HEK293 (cell line): ENCODE measurements at regions not wholly inside any gene's neighbourhood (a gene's known extent, or its start where the extent isn't known, plus 50 kb on each side); places are given as distances from the start of the nearest gene placed in this dataset.

ENCODE experiments used
- FEZF1 ChIP-seq: fragments of 450-650 bp; formaldehyde crosslinking; IDR thresholded peaks from 2 replicates; pipeline ENCODE4 v1.5.1; 2016; ENCODE audit warnings: missing biosample characterization, missing genetic modification characterization
- HOXA7 ChIP-seq: sonication (generic); formaldehyde crosslinking; IDR thresholded peaks from 2 replicates; pipeline ENCODE4 v1.8.1; 2022; ENCODE audit warnings: missing genetic modification reagents, borderline replicate concordance
- ZBTB20 ChIP-seq: fragments of 450-650 bp; formaldehyde crosslinking; IDR thresholded peaks from 2 replicates; pipeline ENCODE4 v1.5.1; 2016; ENCODE audit warnings: missing biosample characterization, missing genetic modification characterization
- ZNF169 ChIP-seq: fragments of 450-650 bp; formaldehyde crosslinking; IDR thresholded peaks from 2 replicates; pipeline ENCODE4 v1.5.1; 2016; ENCODE audit warnings: missing biosample characterization, missing genetic modification characterization
- TF ChIP-seq, protein P1 (sequence below): fragments of 450-650 bp; formaldehyde crosslinking; conservative IDR thresholded peaks from 2 replicates; pipeline ENCODE4 v1.5.1; 2016; ENCODE audit warnings: low read depth, missing biosample characterization, missing genetic modification characterization
- TF ChIP-seq, protein P2 (sequence below): fragments of 450-650 bp; formaldehyde crosslinking; IDR thresholded peaks from 2 replicates; pipeline ENCODE4 v1.5.1; 2016; ENCODE audit warnings: missing biosample characterization, missing genetic modification characterization
- TF ChIP-seq, protein P3 (sequence below): fragments of 450-650 bp; formaldehyde crosslinking; optimal IDR thresholded peaks from 2 replicates; pipeline ENCODE3; 2016; ENCODE audit warnings: missing biosample characterization, mild to moderate bottlenecking, missing genetic modification characterization

DNA sequence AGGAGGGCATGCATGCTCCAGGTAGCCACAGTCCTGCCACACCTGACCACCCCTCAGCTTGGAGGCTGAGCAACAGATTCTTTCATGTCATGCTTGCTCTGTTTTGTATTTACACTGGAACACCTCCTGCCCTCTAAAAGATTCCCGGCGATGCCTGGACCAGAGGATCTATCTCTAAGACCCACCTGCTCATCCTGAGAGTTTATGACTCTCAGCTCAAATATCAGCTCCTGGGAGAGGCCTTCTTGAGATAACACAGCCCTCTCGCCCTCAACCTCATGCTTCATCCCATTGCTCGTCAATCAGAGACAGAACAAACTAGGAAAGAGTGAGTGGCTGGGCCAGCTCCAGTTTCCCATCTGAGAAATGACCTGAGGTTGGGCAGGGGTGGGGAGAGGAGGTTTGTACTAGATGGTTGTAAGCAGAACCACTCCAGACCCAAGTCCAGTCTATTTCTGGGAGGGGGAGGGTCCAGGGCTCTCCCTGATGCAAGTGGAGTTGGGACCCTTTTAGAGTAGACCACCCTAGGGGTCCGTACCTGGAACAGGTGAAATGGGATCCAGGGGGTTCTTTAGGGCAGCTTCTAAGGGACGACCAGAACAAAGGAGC is 524.5 kb downstream of the MATN1 start:
- TF ChIP-seq, protein P1, sequence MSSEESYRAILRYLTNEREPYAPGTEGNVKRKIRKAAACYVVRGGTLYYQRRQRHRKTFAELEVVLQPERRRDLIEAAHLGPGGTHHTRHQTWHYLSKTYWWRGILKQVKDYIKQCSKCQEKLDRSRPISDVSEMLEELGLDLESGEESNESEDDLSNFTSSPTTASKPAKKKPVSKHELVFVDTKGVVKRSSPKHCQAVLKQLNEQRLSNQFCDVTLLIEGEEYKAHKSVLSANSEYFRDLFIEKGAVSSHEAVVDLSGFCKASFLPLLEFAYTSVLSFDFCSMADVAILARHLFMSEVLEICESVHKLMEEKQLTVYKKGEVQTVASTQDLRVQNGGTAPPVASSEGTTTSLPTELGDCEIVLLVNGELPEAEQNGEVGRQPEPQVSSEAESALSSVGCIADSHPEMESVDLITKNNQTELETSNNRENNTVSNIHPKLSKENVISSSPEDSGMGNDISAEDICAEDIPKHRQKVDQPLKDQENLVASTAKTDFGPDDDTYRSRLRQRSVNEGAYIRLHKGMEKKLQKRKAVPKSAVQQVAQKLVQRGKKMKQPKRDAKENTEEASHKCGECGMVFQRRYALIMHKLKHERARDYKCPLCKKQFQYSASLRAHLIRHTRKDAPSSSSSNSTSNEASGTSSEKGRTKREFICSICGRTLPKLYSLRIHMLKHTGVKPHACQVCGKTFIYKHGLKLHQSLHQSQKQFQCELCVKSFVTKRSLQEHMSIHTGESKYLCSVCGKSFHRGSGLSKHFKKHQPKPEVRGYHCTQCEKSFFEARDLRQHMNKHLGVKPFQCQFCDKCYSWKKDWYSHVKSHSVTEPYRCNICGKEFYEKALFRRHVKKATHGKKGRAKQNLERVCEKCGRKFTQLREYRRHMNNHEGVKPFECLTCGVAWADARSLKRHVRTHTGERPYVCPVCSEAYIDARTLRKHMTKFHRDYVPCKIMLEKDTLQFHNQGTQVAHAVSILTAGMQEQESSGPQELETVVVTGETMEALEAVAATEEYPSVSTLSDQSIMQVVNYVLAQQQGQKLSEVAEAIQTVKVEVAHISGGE (tag by site-specific recombination), result no peak
- no peak for TF ChIP-seq HOXA7
- no peak for TF ChIP-seq FEZF1 (tag by site-specific recombination)
- TF ChIP-seq, protein P2, sequence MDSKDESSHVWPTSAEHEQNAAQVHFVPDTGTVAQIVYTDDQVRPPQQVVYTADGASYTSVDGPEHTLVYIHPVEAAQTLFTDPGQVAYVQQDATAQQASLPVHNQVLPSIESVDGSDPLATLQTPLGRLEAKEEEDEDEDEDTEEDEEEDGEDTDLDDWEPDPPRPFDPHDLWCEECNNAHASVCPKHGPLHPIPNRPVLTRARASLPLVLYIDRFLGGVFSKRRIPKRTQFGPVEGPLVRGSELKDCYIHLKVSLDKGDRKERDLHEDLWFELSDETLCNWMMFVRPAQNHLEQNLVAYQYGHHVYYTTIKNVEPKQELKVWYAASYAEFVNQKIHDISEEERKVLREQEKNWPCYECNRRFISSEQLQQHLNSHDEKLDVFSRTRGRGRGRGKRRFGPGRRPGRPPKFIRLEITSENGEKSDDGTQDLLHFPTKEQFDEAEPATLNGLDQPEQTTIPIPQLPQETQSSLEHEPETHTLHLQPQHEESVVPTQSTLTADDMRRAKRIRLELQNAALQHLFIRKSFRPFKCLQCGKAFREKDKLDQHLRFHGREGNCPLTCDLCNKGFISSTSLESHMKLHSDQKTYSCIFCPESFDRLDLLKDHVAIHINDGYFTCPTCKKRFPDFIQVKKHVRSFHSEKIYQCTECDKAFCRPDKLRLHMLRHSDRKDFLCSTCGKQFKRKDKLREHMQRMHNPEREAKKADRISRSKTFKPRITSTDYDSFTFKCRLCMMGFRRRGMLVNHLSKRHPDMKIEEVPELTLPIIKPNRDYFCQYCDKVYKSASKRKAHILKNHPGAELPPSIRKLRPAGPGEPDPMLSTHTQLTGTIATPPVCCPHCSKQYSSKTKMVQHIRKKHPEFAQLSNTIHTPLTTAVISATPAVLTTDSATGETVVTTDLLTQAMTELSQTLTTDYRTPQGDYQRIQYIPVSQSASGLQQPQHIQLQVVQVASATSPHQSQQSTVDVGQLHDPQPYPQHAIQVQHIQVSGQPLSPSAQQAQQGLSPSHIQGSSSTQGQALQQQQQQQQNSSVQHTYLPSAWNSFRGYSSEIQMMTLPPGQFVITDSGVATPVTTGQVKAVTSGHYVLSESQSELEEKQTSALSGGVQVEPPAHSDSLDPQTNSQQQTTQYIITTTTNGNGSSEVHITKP (tag by site-specific recombination), result no peak
- no peak for TF ChIP-seq ZNF169
- no peak for TF ChIP-seq ZBTB20
- TF ChIP-seq, protein P3, sequence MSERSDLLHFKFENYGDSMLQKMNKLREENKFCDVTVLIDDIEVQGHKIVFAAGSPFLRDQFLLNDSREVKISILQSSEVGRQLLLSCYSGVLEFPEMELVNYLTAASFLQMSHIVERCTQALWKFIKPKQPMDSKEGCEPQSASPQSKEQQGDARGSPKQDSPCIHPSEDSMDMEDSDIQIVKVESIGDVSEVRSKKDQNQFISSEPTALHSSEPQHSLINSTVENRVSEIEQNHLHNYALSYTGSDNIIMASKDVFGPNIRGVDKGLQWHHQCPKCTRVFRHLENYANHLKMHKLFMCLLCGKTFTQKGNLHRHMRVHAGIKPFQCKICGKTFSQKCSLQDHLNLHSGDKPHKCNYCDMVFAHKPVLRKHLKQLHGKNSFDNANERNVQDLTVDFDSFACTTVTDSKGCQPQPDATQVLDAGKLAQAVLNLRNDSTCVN (tag by site-specific recombination), result no peak
